PC-9 (cell line): ENCODE measurements at regions not wholly inside any gene's neighbourhood (a gene's known extent, or its start where the extent isn't known, plus 50 kb on each side); places are given as distances from the start of the nearest gene placed in this dataset.

Experiments
- BruUV-seq: library from RNA; stranded (reverse); fragments of 400-500 nt; replicated peaks from 2 replicates; lab custom pipeline; 2021; lab: Mats Ljungman, UMichigan
- CTCF ChIA-PET: fragments of 300-600 bp; sonication (Branson Sonifier 250); formaldehyde crosslinking; loops from one replicate; lab custom pipeline; 2022; ENCODE audit warnings: antibody characterized with exemption; lab: Charles Lee
- POLR2A ChIA-PET: fragments of 300-600 bp; sonication (Branson Sonifier 250); formaldehyde crosslinking; loops from one replicate; lab custom pipeline; 2022; ENCODE audit warnings: antibody characterized with exemption; ENCODE audit not compliant: unreplicated experiment; lab: Charles Lee
- DNase-seq, 2 experiments: peaks; one replicate each; pipeline versions ENCODE4 v3.0.0 to v3.0.0-alpha.2; 2015 to 2022; ENCODE audit warnings: mixed read lengths in 1 of 2
- H2AFZ ChIP-seq: fragments of 200-600 bp; sonication (generic); 2 replicates; pipeline ENCODE4 v1.8.1; 2017; ENCODE audit warnings: antibody characterized with exemption
- H3F3A ChIP-seq: fragments of 200-600 bp; sonication (generic); 2 replicates; pipeline ENCODE4 v1.8.1; 2017; ENCODE audit warnings: antibody characterized with exemption, mild to moderate bottlenecking, low read depth; ENCODE audit not compliant: insufficient read depth
- H3K27ac ChIP-seq: fragments of 200-600 bp; sonication (generic); 2 replicates; pipeline ENCODE4 v1.6.1; 2016; ENCODE audit warnings: mixed run types
- H3K27me3 ChIP-seq: fragments of 200-600 bp; sonication (generic); 2 replicates; pipeline ENCODE4 v1.6.1; 2016; ENCODE audit warnings: low read depth, mixed run types; ENCODE audit not compliant: insufficient read depth
- H3K36me3 ChIP-seq: fragments of 200-600 bp; sonication (generic); 2 replicates; pipeline ENCODE4 v1.6.1; 2016; ENCODE audit warnings: low read depth, mixed run types
- H3K4me1 ChIP-seq: fragments of 200-600 bp; sonication (generic); replicated peaks from 2 replicates; pipeline ENCODE4 v1.6.1; 2016; ENCODE audit warnings: mixed run types; ENCODE audit not compliant: insufficient read depth
- H3K4me2 ChIP-seq: fragments of 200-600 bp; sonication (generic); 2 replicates; pipeline ENCODE4 v1.6.1; 2017; ENCODE audit warnings: mixed run types
- H3K4me3 ChIP-seq: fragments of 200-600 bp; sonication (generic); 2 replicates; pipeline ENCODE4 v1.6.1; 2016; ENCODE audit warnings: mixed run types
- H3K79me2 ChIP-seq: fragments of 200-600 bp; sonication (generic); 2 replicates; pipeline ENCODE4 v1.6.1; 2017; ENCODE audit warnings: low read depth, mixed run types
- H3K9me2 ChIP-seq: fragments of 200-600 bp; sonication (generic); 2 replicates; pipeline ENCODE4 v1.8.1; 2017; ENCODE audit warnings: mild to moderate bottlenecking; ENCODE audit not compliant: insufficient read depth
- H3K9me3 ChIP-seq: fragments of 200-600 bp; sonication (generic); 2 replicates; pipeline ENCODE4 v1.8.1; 2016; ENCODE audit warnings: low read depth; ENCODE audit not compliant: insufficient read depth
- H4K20me1 ChIP-seq: fragments of 200-600 bp; sonication (generic); 2 replicates; pipeline ENCODE4 v1.8.1; 2017; ENCODE audit not compliant: insufficient read depth
- EZH2 ChIP-seq: fragments of 200-600 bp; sonication (generic); IDR thresholded peaks from 2 replicates; pipeline ENCODE4 v1.8.0; 2017; ENCODE audit warnings: antibody characterized with exemption, low read depth
- intact Hi-C: fragments of 100-400 bp; cut with micrococcal nuclease; formaldehyde crosslinking; loops from one replicate; pipeline ENCODE4 v1.10.0; 2022; ENCODE audit not compliant: unreplicated experiment
- TF ChIP-seq, protein P1 (sequence below): fragments of 200-600 bp; sonication (generic); conservative IDR thresholded peaks from 2 replicates; pipeline ENCODE4 v1.6.1; 2017; ENCODE audit warnings: mixed run types, antibody characterized with exemption, mild to moderate bottlenecking, moderate library complexity

- Histone ChIP-seq H3K9me3 (peaks cover 14% of the 10 kb centered on the region; the same call in 1 of the 2 replicates), H3K36me3 (no peaks in the 10 kb centered on the region), H3K4me1 (no peaks in the 10 kb centered on the region), H3K79me2 (no peaks in the 10 kb centered on the region), H3K4me2 (no peak overlapping the region), H3K27me3 (0 out of 2 replicates have a peak, but pooled peaks cover 4% of the 10 kb centered on the region), H4K20me1 (no peaks in the 10 kb centered on the region), H3F3A (no peaks in the 10 kb centered on the region), H3K27ac (no peak overlapping the region), H3K9me2 (no peaks in the 10 kb centered on the region), H2AFZ (no peak overlapping the region), H3K4me3 (no peak overlapping the region)
- DNase-seq = no peak
- CTCF ChIA-PET = no interaction called here
- no TSS peak for BruUV-seq
- TF ChIP-seq EZH2 = no peak
- TF ChIP-seq, protein P1, sequence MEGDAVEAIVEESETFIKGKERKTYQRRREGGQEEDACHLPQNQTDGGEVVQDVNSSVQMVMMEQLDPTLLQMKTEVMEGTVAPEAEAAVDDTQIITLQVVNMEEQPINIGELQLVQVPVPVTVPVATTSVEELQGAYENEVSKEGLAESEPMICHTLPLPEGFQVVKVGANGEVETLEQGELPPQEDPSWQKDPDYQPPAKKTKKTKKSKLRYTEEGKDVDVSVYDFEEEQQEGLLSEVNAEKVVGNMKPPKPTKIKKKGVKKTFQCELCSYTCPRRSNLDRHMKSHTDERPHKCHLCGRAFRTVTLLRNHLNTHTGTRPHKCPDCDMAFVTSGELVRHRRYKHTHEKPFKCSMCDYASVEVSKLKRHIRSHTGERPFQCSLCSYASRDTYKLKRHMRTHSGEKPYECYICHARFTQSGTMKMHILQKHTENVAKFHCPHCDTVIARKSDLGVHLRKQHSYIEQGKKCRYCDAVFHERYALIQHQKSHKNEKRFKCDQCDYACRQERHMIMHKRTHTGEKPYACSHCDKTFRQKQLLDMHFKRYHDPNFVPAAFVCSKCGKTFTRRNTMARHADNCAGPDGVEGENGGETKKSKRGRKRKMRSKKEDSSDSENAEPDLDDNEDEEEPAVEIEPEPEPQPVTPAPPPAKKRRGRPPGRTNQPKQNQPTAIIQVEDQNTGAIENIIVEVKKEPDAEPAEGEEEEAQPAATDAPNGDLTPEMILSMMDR = no peak
- intact Hi-C loops = no loop called here
- POLR2A ChIA-PET = no interaction called here
These were observed 357.6 kb downstream of the EN1 start for GRCh38 chr2:118489712-118490299.

- Histone ChIP-seq H3K4me3 (no peak overlapping the region), H3F3A (no peaks in the 10 kb centered on the region), H2AFZ (no peak overlapping the region), H3K36me3 (no peaks in the 10 kb centered on the region), H4K20me1 (no peaks in the 10 kb centered on the region), H3K27ac (no peak overlapping the region), H3K27me3 (no peaks in the 10 kb centered on the region), H3K4me1 (no peaks in the 10 kb centered on the region), H3K4me2 (no peak overlapping the region), H3K9me2 (no peaks in the 10 kb centered on the region), H3K9me3 (no peaks in the 10 kb centered on the region), H3K79me2 (no peaks in the 10 kb centered on the region)
- CTCF ChIA-PET = no interaction called here
- DNase-seq = no peak
- TF ChIP-seq EZH2 = no peak
- TF ChIP-seq, protein P1 = no peak
- BruUV-seq = no TSS peak
- POLR2A ChIA-PET = interaction anchor here (0.6 kb wide), 1 partner anchor 239 kb away, joined by 7 read pairs; no protein-coding TSS in a partner anchor
- intact Hi-C loops = no loop called here
These were observed 366.1 kb downstream of the EN1 start for GRCh38 chr2:118481299-118481698.

DNA sequence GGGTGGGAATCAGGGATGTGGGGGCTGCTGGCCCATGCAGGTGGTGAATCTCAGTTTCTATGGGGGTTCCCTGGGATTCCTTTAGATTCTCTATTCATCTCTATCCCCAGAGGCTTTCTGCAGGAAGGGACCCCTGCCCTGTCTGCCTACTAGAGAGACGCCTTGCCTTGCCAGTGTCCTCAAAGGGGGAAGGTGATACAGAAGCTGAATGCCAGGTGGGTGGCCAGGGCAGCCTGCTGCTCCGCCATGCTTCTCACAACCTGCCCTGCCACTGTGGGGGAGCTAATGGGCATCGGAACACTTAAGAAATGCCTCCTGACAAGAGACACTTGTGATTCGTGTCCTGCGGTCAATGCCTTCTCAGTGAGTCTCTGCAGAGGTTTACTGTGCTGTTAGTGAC lies 368.4 kb downstream of the EN1 start:
- H4K20me1 ChIP-seq = no peaks in the 10 kb centered on the region
- TF ChIP-seq, protein P1 = no peak
- TF ChIP-seq EZH2 = no peak
- no peak overlapping the region for H3K4me2 ChIP-seq
- intact Hi-C loops = no loop called here
- no peak overlapping the region for H2AFZ ChIP-seq
- POLR2A ChIA-PET = no interaction called here
- H3F3A ChIP-seq = no peaks in the 10 kb centered on the region
- CTCF ChIA-PET = no interaction called here
- H3K27ac ChIP-seq = no peak overlapping the region
- no peak for DNase-seq
- H3K4me1 ChIP-seq = no peaks in the 10 kb centered on the region
- no peaks in the 10 kb centered on the region for H3K9me2 ChIP-seq
- no TSS peak for BruUV-seq
- H3K79me2 ChIP-seq = no peaks in the 10 kb centered on the region
- H3K36me3 ChIP-seq = no peaks in the 10 kb centered on the region
- no peak overlapping the region for H3K4me3 ChIP-seq
- no peaks in the 10 kb centered on the region for H3K27me3 ChIP-seq
- no peaks in the 10 kb centered on the region for H3K9me3 ChIP-seq
